Hepatocyte (in vitro differentiated cells): ENCODE measurements at regions not wholly inside any gene's neighbourhood (a gene's known extent, or its start where the extent isn't known, plus 50 kb on each side); places are given as distances from the start of the nearest gene placed in this dataset.
A peak's percentile ranks its signal among the peaks of the same experiment; 100 is the strongest.

Source experiments
- DNase-seq: peaks from one replicate; pipeline ENCODE4 v3.0.0-alpha.2; 2016; ENCODE audit warnings: low spot score
- H2AFZ ChIP-seq: fragments of 200-600 bp; sonication (generic); 2 replicates; pipeline ENCODE4 v1.6.0; 2016; ENCODE audit warnings: antibody characterized with exemption, mild to moderate bottlenecking
- H3K27ac ChIP-seq: fragments of 200-600 bp; sonication (generic); 2 replicates; pipeline ENCODE4 v1.5.1; 2016; ENCODE audit warnings: mild to moderate bottlenecking
- H3K27me3 ChIP-seq: fragments of 200-600 bp; sonication (generic); 2 replicates; pipeline ENCODE4 v1.6.1; 2016
- H3K36me3 ChIP-seq: fragments of 200-600 bp; sonication (generic); replicated peaks from 2 replicates; pipeline ENCODE4 v1.5.1; 2016; ENCODE audit warnings: low read depth; ENCODE audit not compliant: insufficient read depth
- H3K4me1 ChIP-seq: fragments of 200-600 bp; sonication (generic); 2 replicates; pipeline ENCODE4 v1.5.1; 2016; ENCODE audit warnings: mild to moderate bottlenecking, moderate library complexity; ENCODE audit not compliant: insufficient read depth
- H3K4me2 ChIP-seq: fragments of 200-600 bp; sonication (generic); 2 replicates; pipeline ENCODE4 v1.6.0; 2016
- H3K4me3 ChIP-seq: fragments of 200-600 bp; sonication (generic); 2 replicates; pipeline ENCODE4 v1.5.1; 2016; ENCODE audit warnings: mild to moderate bottlenecking
- H3K79me2 ChIP-seq: fragments of 200-600 bp; sonication (generic); 2 replicates; pipeline ENCODE4 v1.6.0; 2017; ENCODE audit warnings: mild to moderate bottlenecking
- H3K9me2 ChIP-seq: fragments of 200-600 bp; sonication (generic); replicated peaks from 2 replicates; pipeline ENCODE4 v1.6.0; 2017; ENCODE audit warnings: mild to moderate bottlenecking; ENCODE audit not compliant: insufficient read depth
- H3K9me3 ChIP-seq: fragments of 200-600 bp; sonication (generic); 2 replicates; pipeline ENCODE4 v1.5.1; 2016; ENCODE audit warnings: low read depth, mild to moderate bottlenecking
- H4K20me1 ChIP-seq: fragments of 200-600 bp; sonication (generic); 2 replicates; pipeline ENCODE4 v1.6.0; 2016; ENCODE audit warnings: mild to moderate bottlenecking; ENCODE audit not compliant: insufficient read depth, poor library complexity, severe bottlenecking
- EZH2 ChIP-seq: fragments of 200-600 bp; sonication (generic); IDR thresholded peaks from 2 replicates; pipeline ENCODE4 v1.6.1; 2016; ENCODE audit warnings: antibody characterized with exemption, mild to moderate bottlenecking, borderline replicate concordance
- EZH2phosphoT487 ChIP-seq: fragments of 200-600 bp; sonication (generic); IDR thresholded peaks from one replicate; pipeline ENCODE4 v1.6.1; 2018; ENCODE audit warnings: antibody characterized with exemption, mild to moderate bottlenecking, low read depth, moderate library complexity; ENCODE audit not compliant: unreplicated experiment, severe bottlenecking
- WGBS: methylation state at CpG from one replicate; pipeline ENCODE4 v1.1.6; 2016; ENCODE audit warnings: low lambda C conversion rate; ENCODE audit errors: missing lambda C conversion rate; 5-methylcytosine and 5-hydroxymethylcytosine counted together
- TF ChIP-seq, protein P1 (sequence below): fragments of 200-600 bp; sonication (generic); IDR thresholded peaks from 2 replicates; pipeline ENCODE4 v1.5.1; 2016; ENCODE audit warnings: antibody characterized with exemption, mild to moderate bottlenecking; ENCODE audit not compliant: poor library complexity

DNA sequence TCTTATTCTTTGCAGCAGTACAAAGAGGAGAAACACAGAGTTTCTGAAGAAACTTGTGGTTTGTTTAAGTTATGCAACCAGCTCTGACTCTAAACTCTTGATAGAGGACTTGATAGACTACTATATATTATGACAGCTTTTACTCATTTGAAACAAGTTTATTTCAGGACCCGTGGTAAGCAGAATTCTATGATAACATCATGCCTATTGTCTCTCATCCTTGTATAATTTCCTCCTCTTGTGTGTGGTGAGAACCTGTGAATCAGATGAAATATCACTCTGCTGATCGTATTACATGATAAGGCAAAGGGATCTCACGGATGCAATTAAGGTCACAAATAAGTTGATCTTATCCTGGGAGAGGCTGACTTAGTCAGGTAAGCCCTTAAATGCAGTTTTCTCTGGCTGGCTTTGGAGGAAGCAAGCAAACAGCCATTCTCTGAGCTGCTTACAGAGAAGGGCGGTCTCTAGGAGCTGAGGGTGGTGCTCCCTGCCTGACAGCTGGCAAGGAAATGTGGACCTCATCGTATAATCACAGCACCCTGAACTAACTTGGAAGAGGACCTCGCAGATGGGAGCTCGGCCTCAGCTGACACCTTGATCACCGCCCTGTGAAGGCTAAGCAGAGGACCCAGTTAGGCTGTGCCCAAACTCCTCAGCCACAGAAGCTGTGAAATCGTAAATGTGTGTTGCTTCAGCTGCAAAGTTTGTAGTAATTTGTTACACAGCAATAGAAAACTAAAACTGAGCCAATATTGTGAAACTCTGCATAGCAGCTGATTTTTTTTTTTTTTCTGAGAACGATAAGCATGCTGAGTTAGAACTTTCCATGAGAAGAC is 151.1 kb upstream of the DPT start:
- Histone ChIP-seq H3K79me2 (no peaks in the 10 kb centered on the region), H3K9me3 (no peaks in the 10 kb centered on the region), H4K20me1 (no peaks in the 10 kb centered on the region), H3K4me2 (peak overlapping the region; percentile 62), H3K9me2 (no peaks in the 10 kb centered on the region), H3K36me3 (no peaks in the 10 kb centered on the region), H3K27me3 (no peaks in the 10 kb centered on the region), H3K4me3 (no peak overlapping the region), H3K4me1 (peaks cover 16% of the 10 kb centered on the region), H3K27ac (peak overlapping the region; percentile 69), H2AFZ (no peak overlapping the region)
- no peak for TF ChIP-seq EZH2
- TF ChIP-seq EZH2phosphoT487: no peak
- TF ChIP-seq, protein P1, sequence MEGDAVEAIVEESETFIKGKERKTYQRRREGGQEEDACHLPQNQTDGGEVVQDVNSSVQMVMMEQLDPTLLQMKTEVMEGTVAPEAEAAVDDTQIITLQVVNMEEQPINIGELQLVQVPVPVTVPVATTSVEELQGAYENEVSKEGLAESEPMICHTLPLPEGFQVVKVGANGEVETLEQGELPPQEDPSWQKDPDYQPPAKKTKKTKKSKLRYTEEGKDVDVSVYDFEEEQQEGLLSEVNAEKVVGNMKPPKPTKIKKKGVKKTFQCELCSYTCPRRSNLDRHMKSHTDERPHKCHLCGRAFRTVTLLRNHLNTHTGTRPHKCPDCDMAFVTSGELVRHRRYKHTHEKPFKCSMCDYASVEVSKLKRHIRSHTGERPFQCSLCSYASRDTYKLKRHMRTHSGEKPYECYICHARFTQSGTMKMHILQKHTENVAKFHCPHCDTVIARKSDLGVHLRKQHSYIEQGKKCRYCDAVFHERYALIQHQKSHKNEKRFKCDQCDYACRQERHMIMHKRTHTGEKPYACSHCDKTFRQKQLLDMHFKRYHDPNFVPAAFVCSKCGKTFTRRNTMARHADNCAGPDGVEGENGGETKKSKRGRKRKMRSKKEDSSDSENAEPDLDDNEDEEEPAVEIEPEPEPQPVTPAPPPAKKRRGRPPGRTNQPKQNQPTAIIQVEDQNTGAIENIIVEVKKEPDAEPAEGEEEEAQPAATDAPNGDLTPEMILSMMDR: no peak
- 61% methylated on average over 10 of the region's 10 CpGs for WGBS
- peak; percentile 17 for DNase-seq

DNA sequence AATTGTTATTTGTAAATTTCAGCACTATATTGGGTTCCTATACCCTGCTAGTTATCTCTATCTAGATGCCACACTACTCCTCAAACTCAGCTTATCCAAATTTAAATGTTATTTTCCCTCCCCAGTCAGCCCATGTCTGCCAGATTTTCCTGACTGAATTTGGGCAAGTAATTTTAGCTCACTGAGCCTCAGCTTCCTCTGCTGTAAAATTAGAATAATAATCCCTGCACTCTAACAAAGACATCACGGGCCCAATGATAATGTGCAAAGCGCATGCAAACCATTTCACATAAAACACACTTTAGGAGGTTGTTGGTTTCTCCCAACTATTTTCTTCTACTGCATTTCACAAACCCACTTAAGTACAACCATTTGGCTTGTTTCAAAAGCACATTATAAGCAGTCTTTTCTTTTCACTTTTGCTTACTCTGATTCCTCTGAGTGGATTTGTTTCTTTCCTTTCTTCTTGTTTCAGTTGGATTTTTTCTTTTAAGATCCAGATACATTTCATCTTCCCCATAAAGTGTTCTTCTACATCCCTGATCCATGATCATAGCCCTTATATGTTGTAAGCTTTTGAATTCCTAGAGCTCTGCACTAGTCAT is 152.8 kb upstream of the DPT start:
- Histone ChIP-seq H4K20me1 (no peaks in the 10 kb centered on the region), H3K9me3 (no peaks in the 10 kb centered on the region), H3K9me2 (no peaks in the 10 kb centered on the region), H3K4me2 (no peak overlapping the region), H3K4me3 (no peak overlapping the region), H3K36me3 (no peaks in the 10 kb centered on the region), H3K27me3 (no peaks in the 10 kb centered on the region), H3K79me2 (no peaks in the 10 kb centered on the region), H3K4me1 (no peaks in the 10 kb centered on the region), H3K27ac (no peak overlapping the region), H2AFZ (no peak overlapping the region)
- no peak for DNase-seq
- 81% methylated on average over 2 of the region's 2 CpGs for WGBS
- TF ChIP-seq EZH2 (no peak), EZH2phosphoT487 (no peak)
- TF ChIP-seq, protein P1: no peak

DNA sequence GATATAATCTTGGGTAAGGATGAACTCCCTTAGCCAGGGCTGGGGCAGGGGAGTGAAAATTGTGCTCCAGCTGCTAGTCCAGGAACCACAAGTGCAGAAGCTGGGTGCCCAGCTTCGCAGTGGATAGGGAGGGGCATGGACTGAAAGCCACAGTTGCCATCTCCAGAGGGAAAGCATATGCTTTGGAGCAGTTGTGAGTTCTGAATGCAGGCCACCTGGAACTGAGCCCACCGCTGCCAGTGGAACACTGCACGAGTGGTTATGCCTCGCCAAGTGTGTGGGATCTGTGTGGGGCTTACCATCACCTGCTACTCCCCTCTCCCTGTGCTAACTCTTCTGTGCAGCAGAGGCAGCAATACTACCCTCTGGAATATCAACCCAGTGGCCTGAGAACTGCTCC is 158.4 kb upstream of the DPT start:
- Histone ChIP-seq H3K27ac (no peak overlapping the region), H3K9me2 (no peaks in the 10 kb centered on the region)
- 85% methylated on average over 4 of the region's 4 CpGs for WGBS

More for the DNA sequence above, 158.4 kb upstream of the DPT start:
- no peak for TF ChIP-seq EZH2
- TF ChIP-seq, protein P1: no peak
- Histone ChIP-seq H3K79me2 (no peaks in the 10 kb centered on the region), H3K9me3 (no peaks in the 10 kb centered on the region), H3K4me1 (no peaks in the 10 kb centered on the region), H3K36me3 (no peaks in the 10 kb centered on the region), H4K20me1 (no peaks in the 10 kb centered on the region), H3K4me3 (no peak overlapping the region), H3K4me2 (no peak overlapping the region), H2AFZ (no peak overlapping the region), H3K27me3 (no peaks in the 10 kb centered on the region)
- no peak for DNase-seq
